HepG2 (cell line): ENCODE measurements at regions not wholly inside any gene's neighbourhood (a gene's known extent, or its start where the extent isn't known, plus 50 kb on each side); places are given as distances from the start of the nearest gene placed in this dataset.

Experiments
- ASH2L ChIP-seq: fragments of 300-600, 200-600 bp; sonication (generic); IDR thresholded peaks from 2 replicates; pipeline ENCODE4 v1.7.0; 2017; ENCODE audit warnings: low read depth, mild to moderate bottlenecking, moderate library complexity, mixed read lengths, low read length; ENCODE audit not compliant: insufficient read length
- RORA ChIP-seq: sonication (generic); formaldehyde crosslinking; IDR thresholded peaks from 2 replicates; pipeline ENCODE4 v1.5.0; 2020; ENCODE audit warnings: mild to moderate bottlenecking, missing genetic modification reagents, moderate library complexity
- TF ChIP-seq, protein P1 (sequence below): sonication (generic); formaldehyde crosslinking; conservative IDR thresholded peaks from 2 replicates; pipeline ENCODE4 v1.4.0; 2020; ENCODE audit warnings: missing genetic modification reagents
- TF ChIP-seq, protein P2 (sequence below): sonication (generic); formaldehyde crosslinking; IDR thresholded peaks from 2 replicates; pipeline ENCODE4 v1.4.0; 2020; ENCODE audit warnings: low read depth, missing genetic modification reagents
- TF ChIP-seq, protein P3 (sequence below): sonication (generic); formaldehyde crosslinking; IDR thresholded peaks from 2 replicates; pipeline ENCODE4 v1.4.0; 2020; ENCODE audit warnings: missing genetic modification reagents, borderline replicate concordance
- TF ChIP-seq, protein P4 (sequence below): sonication (generic); formaldehyde crosslinking; IDR thresholded peaks from 2 replicates; pipeline ENCODE4 v1.5.0; 2020; ENCODE audit warnings: missing genetic modification reagents, mild to moderate bottlenecking, borderline replicate concordance
- TF ChIP-seq, protein P5 (sequence below): sonication (generic); formaldehyde crosslinking; conservative IDR thresholded peaks from 2 replicates; pipeline ENCODE4 v1.4.0; 2020; ENCODE audit warnings: missing genetic modification reagents
- TF ChIP-seq, protein P6 (sequence below): sonication (generic); formaldehyde crosslinking; IDR thresholded peaks from 2 replicates; pipeline ENCODE4 v1.4.0; 2020; ENCODE audit warnings: missing genetic modification reagents

DNA sequence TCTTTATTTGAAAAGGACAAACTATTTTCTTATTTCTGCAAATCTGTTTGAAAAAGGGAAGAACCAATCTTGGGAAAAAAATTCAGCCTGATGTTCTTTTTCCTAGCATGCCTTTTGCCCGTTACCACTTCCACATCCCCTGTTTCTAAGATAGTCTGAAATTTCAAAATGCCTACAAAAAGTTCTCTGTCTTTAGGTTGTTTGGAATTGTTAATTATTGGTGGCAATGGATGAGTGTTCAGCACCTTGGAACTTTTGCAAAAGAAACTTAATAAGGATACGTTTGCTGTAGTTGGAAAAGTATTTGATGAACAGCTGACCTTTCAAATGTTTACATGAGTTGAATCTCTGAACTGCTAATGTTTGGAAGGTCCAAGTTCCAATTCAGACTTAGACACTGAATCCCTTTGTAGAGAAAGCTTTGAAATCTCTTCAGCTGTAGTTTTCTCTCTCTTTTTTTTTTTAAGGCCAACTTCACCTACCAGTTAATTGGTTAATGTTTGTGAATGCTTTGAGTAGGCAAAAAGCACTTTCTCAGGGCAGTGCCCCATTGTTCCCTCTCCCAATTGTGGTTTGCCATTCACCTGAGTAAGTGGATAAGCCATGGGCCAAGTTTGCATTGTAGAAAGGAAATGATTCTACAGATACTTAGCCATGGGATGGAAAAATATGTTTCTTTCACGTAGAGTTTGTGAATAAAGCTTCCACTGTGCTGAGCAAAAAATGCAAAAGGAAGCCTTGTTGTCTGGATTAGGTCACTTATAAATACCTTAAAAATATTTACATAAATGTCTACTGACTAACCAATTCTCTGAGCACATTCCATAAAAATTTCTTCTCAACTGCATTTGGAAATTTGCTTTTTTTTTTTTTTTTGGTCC lies 156.4 kb upstream of the ELL2 start (continued):
- TF ChIP-seq, protein P1, sequence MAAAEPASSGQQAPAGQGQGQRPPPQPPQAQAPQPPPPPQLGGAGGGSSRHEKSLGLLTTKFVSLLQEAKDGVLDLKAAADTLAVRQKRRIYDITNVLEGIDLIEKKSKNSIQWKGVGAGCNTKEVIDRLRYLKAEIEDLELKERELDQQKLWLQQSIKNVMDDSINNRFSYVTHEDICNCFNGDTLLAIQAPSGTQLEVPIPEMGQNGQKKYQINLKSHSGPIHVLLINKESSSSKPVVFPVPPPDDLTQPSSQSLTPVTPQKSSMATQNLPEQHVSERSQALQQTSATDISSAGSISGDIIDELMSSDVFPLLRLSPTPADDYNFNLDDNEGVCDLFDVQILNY (CRISPR knock-in tag): no peak
- TF ChIP-seq, protein P2, sequence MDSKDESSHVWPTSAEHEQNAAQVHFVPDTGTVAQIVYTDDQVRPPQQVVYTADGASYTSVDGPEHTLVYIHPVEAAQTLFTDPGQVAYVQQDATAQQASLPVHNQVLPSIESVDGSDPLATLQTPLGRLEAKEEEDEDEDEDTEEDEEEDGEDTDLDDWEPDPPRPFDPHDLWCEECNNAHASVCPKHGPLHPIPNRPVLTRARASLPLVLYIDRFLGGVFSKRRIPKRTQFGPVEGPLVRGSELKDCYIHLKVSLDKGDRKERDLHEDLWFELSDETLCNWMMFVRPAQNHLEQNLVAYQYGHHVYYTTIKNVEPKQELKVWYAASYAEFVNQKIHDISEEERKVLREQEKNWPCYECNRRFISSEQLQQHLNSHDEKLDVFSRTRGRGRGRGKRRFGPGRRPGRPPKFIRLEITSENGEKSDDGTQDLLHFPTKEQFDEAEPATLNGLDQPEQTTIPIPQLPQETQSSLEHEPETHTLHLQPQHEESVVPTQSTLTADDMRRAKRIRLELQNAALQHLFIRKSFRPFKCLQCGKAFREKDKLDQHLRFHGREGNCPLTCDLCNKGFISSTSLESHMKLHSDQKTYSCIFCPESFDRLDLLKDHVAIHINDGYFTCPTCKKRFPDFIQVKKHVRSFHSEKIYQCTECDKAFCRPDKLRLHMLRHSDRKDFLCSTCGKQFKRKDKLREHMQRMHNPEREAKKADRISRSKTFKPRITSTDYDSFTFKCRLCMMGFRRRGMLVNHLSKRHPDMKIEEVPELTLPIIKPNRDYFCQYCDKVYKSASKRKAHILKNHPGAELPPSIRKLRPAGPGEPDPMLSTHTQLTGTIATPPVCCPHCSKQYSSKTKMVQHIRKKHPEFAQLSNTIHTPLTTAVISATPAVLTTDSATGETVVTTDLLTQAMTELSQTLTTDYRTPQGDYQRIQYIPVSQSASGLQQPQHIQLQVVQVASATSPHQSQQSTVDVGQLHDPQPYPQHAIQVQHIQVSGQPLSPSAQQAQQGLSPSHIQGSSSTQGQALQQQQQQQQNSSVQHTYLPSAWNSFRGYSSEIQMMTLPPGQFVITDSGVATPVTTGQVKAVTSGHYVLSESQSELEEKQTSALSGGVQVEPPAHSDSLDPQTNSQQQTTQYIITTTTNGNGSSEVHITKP (CRISPR knock-in tag): no peak
- TF ChIP-seq, protein P3, sequence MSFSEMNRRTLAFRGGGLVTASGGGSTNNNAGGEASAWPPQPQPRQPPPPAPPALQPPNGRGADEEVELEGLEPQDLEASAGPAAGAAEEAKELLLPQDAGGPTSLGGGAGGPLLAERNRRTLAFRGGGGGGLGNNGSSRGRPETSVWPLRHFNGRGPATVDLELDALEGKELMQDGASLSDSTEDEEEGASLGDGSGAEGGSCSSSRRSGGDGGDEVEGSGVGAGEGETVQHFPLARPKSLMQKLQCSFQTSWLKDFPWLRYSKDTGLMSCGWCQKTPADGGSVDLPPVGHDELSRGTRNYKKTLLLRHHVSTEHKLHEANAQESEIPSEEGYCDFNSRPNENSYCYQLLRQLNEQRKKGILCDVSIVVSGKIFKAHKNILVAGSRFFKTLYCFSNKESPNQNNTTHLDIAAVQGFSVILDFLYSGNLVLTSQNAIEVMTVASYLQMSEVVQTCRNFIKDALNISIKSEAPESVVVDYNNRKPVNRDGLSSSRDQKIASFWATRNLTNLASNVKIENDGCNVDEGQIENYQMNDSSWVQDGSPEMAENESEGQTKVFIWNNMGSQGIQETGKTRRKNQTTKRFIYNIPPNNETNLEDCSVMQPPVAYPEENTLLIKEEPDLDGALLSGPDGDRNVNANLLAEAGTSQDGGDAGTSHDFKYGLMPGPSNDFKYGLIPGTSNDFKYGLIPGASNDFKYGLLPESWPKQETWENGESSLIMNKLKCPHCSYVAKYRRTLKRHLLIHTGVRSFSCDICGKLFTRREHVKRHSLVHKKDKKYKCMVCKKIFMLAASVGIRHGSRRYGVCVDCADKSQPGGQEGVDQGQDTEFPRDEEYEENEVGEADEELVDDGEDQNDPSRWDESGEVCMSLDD: no peak
- peak; percentile 87 for TF ChIP-seq ASH2L
- TF ChIP-seq, protein P4, sequence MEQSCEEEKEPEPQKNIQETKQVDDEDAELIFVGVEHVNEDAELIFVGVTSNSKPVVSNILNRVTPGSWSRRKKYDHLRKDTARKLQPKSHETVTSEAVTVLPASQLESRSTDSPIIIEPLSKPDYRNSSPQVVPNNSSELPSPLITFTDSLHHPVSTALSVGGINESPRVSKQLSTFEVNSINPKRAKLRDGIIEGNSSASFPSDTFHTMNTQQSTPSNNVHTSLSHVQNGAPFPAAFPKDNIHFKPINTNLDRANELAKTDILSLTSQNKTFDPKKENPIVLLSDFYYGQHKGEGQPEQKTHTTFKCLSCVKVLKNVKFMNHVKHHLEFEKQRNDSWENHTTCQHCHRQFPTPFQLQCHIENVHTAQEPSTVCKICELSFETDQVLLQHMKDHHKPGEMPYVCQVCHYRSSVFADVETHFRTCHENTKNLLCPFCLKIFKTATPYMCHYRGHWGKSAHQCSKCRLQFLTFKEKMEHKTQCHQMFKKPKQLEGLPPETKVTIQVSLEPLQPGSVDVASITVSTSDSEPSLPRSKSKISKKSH (CRISPR knock-in tag): no peak
- TF ChIP-seq, protein P5, sequence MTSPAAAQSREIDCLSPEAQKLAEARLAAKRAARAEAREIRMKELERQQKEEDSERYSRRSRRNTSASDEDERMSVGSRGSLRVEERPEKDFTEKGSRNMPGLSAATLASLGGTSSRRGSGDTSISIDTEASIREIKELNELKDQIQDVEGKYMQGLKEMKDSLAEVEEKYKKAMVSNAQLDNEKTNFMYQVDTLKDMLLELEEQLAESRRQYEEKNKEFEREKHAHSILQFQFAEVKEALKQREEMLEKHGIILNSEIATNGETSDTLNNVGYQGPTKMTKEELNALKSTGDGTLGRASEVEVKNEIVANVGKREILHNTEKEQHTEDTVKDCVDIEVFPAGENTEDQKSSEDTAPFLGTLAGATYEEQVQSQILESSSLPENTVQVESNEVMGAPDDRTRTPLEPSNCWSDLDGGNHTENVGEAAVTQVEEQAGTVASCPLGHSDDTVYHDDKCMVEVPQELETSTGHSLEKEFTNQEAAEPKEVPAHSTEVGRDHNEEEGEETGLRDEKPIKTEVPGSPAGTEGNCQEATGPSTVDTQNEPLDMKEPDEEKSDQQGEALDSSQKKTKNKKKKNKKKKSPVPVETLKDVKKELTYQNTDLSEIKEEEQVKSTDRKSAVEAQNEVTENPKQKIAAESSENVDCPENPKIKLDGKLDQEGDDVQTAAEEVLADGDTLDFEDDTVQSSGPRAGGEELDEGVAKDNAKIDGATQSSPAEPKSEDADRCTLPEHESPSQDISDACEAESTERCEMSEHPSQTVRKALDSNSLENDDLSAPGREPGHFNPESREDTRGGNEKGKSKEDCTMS (CRISPR knock-in tag): no peak
- TF ChIP-seq, protein P6, sequence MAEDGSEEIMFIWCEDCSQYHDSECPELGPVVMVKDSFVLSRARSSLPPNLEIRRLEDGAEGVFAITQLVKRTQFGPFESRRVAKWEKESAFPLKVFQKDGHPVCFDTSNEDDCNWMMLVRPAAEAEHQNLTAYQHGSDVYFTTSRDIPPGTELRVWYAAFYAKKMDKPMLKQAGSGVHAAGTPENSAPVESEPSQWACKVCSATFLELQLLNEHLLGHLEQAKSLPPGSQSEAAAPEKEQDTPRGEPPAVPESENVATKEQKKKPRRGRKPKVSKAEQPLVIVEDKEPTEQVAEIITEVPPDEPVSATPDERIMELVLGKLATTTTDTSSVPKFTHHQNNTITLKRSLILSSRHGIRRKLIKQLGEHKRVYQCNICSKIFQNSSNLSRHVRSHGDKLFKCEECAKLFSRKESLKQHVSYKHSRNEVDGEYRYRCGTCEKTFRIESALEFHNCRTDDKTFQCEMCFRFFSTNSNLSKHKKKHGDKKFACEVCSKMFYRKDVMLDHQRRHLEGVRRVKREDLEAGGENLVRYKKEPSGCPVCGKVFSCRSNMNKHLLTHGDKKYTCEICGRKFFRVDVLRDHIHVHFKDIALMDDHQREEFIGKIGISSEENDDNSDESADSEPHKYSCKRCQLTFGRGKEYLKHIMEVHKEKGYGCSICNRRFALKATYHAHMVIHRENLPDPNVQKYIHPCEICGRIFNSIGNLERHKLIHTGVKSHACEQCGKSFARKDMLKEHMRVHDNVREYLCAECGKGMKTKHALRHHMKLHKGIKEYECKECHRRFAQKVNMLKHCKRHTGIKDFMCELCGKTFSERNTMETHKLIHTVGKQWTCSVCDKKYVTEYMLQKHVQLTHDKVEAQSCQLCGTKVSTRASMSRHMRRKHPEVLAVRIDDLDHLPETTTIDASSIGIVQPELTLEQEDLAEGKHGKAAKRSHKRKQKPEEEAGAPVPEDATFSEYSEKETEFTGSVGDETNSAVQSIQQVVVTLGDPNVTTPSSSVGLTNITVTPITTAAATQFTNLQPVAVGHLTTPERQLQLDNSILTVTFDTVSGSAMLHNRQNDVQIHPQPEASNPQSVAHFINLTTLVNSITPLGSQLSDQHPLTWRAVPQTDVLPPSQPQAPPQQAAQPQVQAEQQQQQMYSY: no peak; the same call in 1 of the 2 replicates
- TF ChIP-seq RORA (CRISPR knock-in tag): no peak
